Transverse colon (tissue), 4 donors: ENCODE measurements at regions not wholly inside any gene's neighbourhood (a gene's known extent, or its start where the extent isn't known, plus 50 kb on each side); places are given as distances from the start of the nearest gene placed in this dataset.

Experiments used
- CTCF ChIP-seq, 5 experiments: fragments of 200-600 bp in 3 of 5; fragments of 450-650 bp in 2 of 5; sonication (generic) in 3 of 5; IDR thresholded peaks; 1 replicate in 2 of 5; 2 replicates in 3 of 5; pipeline ENCODE4 v1.5.1; 2016 to 2017; ENCODE audit warnings: antibody characterized with exemption in 5 of 5, inconsistent platforms in 3 of 5, mild to moderate bottlenecking in 2 of 5, moderate library complexity in 1 of 5
- POLR2AphosphoS5 ChIP-seq, 3 donors: sonication (generic); formaldehyde crosslinking; IDR thresholded peaks; one replicate each; pipeline ENCODE4 v1.6.1; 2016; ENCODE audit warnings: antibody characterized with exemption in 3 of 3

GRCh38 chr4:180566492-180566891 is 1676.7 kb upstream of the TENM3 start:
- TF ChIP-seq CTCF (IDR thresholded peaks at IDR 0.05) (no peak), POLR2AphosphoS5 (IDR thresholded peaks at IDR 0.05) (no peak)
